Renal pelvis (tissue), 1 donor: ENCODE measurements at regions not wholly inside any gene's neighbourhood (a gene's known extent, or its start where the extent isn't known, plus 50 kb on each side); places are given as distances from the start of the nearest gene placed in this dataset.

Source experiments
- DNase-seq: peaks from one replicate; pipeline ENCODE4 v3.0.0-alpha.2; 2013

DNA sequence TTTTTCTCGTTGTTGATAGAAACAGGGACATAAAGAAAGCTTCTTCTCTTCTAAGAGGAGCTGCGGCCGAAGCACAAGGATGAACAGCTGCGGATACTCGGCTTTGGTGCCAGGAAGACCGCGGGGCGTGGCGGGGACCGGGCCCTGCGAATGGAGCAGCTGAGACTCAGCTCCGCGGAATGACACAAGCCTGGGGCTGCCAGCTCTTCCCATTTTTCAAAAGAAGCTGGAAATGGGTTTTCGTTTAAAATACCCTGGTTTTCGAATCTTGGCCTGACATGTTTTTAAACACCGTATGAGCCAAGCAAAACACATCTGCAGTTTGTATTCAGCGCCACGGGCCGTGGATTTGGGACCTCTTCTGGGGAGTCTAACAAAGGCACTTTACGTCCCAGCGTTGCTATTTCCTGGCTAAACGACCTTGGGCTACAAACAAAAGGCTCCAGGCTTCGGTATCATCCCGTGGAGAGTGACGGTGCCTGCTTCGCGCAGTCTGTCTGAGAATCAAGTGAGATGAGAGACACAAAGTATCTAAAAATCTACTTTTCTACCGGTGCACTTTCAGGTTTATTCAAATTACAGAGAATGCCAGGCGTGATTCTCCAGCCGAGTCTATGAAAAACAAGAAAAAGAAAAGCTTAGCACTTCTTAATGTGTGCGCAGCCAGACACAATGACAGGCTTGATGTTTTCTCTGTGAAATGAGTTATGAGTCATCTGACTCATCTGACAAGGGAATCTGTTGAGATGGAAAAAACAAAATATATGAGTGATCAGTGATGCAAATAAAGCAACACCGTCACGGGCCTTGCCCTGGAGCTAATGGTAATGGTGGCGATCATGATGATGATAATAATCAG lies 114.0 kb upstream of the TMEM132D start:
- DNase-seq = peak; percentile 10

DNA sequence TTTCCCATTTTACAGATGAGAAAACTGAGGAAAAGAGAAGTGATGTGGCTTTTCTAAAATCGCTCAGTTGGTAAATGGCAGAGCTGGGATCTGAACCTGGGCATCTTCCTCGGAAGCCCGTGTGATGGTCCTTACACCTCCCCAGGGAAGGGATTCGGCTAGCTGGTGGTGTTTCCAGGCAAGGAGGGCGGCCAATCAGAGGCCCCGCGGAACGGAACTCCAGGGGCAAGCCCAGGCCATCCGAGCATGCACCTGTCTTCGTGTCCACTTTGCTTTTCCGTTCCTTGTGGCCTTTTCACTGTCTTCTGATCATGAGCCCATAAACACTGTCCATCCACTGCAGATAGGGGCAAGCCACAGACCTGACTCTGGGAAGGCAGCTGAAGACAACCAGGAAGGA lies 114.8 kb upstream of the TMEM132D start:
- no peak for DNase-seq

DNA sequence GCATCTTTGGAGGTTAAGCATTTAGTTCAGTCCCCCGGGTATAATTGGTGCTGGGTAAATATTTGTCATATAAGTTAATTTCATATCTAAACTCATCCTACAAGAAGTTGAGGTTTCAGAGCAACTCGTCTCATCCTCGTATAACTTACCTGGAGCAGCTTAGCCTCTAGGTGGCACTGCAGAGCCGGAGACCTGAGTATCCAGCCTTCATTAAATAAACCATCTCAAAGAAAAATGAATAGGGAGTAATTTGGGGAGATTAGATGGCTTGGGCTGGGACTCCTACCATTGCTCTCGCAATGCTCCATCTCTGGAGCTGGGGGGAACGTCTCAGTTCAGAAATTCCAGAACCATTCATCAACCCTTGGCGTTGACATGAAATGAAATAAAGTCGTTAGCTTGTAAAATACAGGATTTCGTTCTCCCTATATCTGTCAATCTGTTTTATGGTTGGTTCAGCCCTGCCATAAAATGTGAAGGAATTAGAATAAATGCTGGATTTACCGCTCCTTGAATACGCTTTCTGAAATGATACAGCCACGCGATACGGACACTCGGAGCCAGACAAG lies 122.9 kb upstream of the TMEM132D start:
- DNase-seq = no peak

DNA sequence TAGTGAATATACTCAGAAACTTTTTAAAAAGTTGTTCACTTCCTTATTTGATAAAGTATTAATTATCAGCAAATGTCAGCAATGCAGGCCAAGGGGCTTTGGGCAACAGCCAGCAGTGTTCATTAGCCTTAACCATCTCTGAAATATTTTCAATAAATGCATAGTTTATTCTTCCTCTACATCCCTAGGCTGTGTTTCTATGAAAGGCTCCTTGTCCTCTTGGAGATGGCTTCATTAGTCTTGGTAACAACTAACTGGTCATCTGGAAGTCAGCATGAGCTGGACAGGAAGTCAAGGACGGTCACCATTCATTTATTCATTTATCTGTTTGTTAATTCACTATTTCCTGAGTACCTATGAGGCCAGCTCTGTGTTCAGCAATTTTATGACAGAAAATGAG lies 124.0 kb upstream of the TMEM132D start:
- DNase-seq = no peak

DNA sequence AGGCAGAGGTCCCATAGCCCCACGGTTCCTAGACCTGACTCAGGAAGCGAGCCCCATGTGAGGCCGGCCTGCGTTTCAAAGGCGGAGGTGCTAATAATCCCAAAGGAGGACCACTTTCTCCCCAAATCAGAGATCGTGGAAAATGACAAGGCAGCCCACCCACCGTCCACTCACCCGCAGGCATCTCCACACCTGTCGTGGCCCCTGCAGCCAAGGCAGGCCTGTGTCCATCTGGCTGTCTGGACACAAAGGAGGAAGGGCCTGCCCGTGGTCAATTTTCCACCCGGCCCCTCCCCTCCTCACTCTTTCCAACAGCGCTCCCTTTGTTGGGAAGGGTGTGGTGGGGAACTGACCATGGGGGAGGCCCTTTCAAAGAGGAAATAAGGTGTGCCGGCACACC lies 125.3 kb upstream of the TMEM132D start:
- no peak for DNase-seq

DNA sequence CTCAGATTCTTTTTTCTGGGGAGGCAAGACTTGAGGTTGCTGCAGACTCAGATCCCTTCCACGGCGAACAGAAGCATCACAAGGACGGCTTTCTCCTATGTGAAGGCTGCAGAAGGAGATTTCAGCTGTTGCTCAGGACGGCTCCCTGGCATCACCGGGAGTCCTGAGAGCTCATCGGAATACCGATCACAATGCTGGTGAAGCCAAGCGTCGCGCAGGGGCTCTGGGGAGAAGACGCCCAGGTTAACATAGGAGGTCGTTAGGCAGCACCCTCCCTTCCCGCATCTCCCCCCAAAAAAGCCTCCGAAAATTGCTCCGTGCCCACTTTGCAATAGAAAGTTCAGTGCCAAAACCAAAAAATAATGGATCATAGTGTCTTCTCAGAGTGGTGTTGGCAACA lies 127.2 kb upstream of the TMEM132D start:
- no peak for DNase-seq

DNA sequence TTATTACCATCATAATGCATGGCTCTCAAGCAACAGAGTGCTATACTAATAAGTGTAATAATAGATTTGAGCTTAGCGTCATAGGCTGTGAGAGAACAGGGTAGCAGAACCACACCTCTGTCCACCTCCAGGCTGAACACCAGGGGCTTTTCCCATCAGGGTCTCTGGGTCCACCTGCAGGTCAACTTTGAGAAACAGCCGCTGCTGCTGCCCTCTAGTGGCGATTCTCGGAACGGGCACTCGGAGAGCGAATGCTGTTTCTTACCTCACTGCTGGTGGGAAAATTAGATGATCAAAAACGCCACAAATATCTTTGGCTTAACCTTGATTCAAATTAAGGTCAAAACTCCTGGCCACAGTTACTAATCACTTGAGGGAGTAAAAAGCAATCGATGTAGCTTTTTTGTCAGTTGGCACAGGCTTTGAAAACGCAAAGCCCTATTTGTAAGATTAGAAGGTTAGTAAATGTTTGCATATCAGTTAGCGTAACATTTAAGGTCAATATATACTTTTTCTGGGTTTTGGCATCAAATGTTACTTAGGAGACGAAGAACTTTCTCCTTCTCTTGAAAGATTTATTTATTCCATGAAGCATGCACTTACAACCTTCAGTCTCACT lies 127.9 kb upstream of the TMEM132D start:
- DNase-seq = no peak

DNA sequence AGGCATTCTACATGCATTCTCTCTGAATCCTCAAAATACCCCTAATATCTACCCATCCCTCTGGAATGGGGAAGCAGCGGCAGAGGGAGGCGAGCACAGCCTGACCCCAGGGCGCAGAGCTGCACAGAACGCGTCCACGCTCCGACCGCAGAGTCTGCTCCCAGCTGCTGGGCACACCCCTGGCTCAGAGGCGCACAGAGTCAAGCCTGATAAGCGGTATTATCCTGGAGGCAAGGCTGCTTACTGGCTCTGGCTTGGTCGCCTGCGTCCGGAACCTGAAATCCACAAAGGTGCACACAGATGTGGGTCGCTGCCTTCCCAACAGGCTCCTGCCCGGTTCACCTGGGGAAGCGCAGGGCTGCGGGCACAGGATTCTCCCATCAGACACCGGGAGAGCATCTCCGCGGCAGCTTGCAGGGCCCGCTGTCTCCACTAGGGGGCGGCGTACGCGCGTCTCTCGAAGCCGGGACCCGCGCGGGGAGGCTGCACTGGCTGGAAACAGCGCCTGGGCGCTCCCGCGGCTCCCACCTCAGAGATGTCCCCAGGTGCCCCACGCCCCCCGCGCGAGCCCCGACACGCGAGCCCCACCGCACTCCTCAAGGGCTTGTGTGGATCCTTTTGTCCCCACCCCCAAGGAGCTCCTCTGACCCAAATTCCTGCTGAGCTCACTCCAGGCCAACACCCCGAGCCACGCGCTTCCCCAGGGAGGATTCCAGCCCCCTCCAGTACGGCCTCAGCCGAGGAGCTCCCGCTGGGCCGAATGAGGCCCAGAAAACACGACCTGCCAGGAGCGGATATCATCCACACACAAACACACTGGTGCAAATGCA lies 120.1 kb upstream of the FZD10 start:
- no peak for DNase-seq

DNA sequence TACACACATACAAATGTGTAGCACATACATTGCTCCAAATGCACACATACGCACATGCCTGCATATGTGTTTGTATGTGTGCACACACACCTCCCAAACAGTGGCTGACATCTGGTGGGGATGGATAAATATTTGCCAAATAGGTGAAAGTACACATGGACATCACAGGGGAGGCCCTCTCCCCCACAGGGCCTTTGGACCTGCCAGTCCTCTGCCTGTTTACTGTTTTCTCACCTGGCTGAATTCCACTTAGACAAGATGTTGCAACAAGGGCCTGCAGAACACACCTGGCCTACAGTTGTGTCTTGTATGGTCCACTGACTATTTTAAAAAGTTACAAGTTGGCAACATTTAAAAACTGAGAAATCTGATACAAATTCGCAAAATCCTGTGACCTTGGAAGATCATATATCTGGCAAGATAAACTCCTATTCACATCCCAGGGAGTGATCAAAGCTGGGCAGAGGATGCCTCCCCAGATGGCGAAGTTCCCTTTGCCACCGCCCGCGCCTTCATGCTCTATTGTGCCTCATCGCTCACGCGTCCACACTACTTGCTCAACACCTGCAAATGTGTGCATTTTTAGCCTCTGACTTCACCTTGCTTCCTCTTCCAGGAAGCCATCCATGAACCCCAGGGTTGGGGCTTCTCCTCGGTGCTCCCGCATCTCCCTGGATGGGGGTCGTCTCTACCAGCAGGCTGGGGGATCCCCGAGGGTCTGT lies 118.4 kb upstream of the FZD10 start:
- DNase-seq = no peak

DNA sequence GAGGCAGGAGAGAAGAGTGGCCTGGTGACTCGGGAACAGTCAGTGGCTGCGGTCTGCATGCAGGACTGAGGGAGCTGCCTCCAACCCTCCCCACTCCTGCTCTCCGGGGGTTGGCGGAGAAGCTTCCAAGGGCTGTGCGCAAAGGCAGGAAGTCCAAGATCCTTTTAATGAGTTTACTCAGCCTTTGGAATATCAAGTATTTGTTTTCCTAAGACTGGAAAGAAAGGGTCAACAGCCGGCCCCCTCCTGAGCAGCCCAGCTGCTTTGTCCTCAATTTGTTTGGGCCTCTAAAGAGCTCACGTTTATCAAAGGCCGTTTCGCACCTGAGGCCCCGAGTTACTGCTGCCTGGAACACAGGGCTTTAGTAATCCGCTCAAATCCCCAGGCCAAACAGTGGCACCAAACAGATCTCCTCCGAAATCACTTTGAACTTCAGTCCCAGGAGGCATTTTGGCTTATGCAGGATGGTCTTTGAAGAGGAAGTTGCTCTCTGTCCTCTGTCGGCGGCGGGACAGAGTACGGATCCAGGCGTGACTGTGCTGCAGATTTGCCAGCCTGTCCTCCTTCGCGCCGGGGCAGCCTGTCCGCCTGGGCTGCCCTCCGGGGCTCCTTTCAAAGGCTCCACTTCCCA lies 117.2 kb upstream of the FZD10 start:
- no peak for DNase-seq

DNA sequence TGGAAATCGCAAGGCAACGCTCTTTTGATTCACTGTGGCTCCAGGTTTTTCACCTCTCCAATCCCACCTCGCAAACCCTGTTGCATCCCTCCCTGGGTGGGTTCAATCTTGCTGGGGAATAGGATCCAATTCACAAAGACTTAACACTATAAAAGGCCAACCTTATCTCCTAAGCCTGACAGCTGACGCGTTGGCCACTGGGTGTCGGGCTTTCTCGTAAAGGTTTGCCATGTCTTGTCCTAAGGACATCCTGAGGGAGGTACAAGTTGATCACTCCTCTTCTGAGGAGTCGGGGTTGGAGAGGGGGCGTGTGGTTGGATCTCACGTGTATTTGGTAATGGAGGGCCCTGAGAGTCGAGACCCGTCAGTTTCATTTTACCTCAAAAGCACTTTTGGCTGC lies 112.6 kb upstream of the FZD10 start:
- DNase-seq = no peak

DNA sequence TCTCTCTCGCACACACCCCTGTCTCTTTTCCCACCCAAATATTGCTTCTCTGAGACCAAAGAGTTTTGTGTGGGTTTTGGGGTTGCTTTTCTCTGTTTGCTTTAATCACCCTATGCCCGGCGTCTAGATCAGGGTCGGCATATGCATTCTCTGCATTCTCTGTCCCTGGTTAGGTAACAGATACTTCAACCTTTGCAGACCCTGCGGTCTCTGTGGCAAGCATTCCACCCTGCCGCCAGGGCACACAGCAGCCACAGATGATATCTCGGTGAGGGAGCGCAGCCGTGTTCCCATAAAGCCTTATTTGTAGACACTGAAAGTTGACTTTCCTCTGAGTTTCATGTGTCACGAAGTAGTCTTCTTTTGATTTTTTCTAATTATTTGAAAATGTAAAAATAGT lies 110.4 kb upstream of the FZD10 start:
- no peak for DNase-seq

DNA sequence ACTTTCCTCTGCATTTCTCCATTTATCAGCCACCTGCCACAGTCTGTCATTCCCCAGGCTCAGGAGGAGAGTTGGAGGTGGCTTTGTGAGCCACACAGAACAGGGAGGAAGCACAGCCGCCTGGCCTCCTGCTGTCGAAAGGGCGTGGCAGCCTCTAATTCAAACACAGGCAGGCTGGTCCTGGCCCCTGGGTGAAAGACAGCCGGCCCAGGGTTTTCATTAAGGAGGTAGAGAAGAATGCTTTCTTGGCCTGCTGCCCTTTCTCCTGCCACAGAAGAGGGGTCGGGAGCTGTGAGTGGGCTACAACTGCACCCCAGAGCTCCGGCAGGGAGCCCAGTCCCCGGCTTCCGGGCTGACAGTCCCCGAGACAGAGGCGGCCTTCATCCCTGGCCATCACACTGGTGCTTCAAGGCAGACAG lies 108.6 kb upstream of the FZD10 start:
- no peak for DNase-seq

DNA sequence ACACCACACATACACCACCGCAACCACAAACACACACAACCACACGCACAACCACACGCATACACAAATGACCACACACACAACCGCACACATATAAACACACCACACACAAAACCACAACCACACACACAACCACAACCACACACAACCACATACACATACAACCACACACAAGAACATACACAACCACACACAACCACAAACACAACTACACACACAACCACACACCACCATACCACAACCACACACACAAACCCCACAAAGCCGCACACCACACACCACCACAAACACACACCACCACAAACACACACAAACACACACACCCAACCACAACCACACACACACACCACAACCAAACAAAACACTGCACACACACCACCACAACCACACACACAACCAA lies 107.5 kb upstream of the FZD10 start:
- DNase-seq = no peak

DNA sequence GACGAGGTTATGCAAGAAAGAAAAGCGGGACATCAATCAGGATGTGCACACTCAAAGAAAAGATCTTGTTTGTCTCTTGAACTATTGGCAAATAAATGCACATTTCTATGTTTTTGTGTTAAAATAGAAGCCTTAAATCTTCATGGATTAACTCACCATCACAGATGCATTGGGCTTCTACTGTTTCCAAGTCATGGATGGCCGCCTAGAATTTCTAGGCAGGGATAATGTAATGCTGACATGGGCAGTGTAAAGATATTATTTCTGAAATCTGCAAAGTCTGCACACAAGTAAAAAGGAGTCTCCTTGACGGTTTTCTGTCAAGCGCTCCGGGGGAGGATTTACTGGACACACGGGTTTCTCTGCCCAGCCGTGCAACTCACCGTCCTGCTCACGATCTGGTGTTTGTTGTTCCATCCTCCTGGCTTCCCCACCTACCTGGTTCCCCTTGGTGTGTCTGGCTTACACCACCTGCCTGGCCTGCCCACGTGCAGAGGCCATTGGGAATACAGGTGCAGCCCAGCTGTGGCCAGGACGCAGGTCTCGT lies 103.3 kb upstream of the FZD10 start:
- no peak for DNase-seq

DNA sequence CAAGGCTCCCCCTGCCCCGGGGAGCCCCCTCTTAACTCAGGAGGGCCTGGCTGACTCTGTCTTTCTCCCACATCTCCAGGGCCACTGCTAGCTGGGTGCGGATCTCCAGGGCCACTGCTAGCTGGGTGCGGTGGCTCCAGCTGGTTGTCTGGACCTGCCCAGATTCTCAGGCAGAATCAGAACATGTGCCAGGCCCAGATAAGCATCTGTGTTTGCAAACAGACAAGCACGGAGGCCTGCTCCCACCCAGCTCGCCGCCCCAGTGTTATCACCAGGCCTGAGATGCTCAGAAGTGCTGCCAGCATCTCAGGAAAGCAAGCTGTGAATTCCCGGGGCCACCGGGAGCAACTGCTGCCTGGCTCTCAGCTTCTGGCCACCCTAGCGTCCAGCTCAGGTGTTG lies 98.4 kb upstream of the FZD10 start:
- DNase-seq = no peak

DNA sequence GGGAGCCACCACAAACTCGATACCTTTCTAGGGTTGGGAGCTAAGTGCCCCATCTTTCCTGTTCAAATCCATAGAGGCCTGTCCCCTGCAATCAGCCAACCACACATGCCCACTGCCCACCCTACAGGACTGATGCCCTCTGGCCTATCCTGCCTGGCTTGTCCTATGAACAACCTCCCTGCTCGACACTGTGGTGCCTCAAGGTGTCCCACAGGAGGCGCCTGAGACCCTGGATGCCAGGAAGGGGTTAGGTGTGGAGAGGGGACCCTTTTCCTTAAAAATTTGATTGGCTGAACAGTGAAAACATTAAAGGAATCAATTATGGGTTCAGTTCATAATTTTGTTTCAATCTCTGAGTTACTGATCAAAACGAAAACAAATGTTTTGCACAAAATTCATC lies 97.3 kb upstream of the FZD10 start:
- DNase-seq = no peak

DNA sequence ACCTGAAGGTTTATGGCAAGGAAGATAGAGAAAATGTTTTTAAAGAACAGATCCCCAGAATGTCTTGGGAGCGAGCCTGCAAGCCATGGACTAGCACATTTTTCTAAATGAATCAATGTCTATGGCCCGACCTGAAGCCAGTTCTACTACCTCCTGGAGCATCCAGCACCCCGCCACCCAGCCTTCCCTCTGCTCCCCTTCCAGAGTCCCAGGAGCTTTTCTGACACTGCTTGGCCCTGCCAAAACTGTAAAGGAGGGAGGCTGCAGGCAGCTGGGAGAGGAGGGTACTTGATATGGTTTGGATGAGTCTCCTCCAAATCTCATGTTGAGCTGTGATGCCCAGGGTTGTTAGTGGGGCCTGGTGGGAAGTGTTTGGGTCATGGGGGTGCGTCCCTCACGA lies 95.5 kb upstream of the FZD10 start:
- no peak for DNase-seq

DNA sequence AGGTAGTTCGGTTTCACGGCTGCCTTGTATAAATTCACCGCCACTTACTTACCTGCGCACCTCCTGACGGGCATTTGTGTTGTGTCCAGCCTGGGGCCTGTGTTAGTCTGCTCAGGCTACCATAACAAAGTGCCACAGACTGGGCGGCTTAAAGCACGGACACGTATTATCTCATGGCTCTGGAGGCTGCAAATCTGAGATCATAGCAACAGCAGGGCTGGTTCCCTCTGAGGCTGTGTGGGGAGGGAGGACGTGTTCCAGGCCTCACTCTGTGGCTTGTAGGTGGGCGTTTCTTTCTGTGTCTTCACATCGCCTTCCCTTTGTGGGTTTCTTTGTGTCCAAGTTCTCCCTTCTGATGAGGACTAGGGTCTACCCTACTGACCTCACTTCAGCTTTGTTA lies 93.5 kb upstream of the FZD10 start:
- no peak for DNase-seq

DNA sequence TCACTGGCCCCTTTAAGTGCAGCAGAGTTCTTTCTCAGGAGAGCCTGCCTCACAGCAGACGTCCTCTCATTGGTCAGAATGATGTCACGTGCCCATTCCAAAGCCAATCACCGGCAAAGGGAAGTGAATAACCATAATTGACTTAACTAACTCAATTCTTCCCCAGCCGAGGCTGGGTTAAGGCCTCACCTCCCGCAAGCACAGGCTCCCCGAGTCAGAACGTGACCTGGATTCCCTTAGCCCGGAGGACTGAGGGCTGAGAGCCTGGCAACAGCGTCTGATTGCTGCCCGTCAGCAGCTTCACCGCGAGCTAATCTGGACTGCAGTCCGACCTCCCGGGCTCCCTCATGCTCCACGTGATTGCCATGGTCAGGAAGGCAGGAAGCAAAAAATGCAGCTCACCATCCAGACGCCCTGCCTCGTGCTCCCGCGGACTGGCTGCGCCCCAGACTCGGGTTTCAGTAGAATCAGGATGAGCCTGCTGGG lies 92.1 kb upstream of the FZD10 start:
- peak; percentile 54 for DNase-seq

DNA sequence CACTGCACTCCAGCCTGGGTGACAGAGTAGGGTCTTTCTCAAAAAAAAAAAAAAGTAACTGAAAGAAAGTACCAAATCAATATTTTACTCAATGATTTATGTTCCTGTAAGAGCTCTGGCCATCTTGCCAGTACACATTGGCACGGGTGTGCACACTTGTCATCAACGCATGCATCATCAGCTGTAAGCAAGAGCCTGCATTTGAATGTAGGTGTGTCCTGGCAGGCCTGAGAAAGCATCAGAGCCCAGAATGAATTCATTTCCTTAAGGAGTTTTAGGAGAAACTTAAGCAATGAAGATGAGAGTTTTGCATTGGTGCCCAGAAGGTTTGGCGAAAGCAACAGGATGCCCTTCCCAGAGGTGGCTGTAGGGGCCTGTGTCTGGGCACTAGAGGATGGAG lies 88.5 kb upstream of the FZD10 start:
- DNase-seq = no peak
